ENCODE measurements at regions not wholly inside any gene's neighbourhood (a gene's known extent, or its start where the extent isn't known, plus 50 kb on each side); places are given as distances from the start of the nearest gene placed in this dataset.

DNA sequence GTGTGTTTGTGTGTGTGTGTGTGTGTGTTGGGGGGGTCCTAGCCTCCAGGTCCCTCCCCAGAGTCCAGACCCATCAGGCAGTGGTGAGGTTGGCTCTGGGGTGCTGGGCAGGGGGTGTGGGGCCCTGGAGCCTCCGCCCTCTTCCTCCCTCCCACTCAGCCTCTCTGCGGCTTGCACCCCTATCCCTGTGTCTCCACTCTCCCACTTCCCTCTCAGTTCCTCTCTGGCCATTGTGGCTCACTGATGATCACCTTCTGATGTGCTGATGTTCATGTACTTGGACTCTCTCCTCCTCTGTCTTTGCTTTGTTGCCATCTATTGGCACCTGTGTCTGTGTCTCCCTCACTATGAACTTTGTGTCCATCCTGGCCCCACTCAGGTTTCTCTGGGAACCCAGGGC, 298.7 kb downstream of the ZEB1 start:
- no peaks in the 10 kb centered on the region for H3K27me3 ChIP-seq (ENCODE audit: control insufficient read depth in 4 of 4, insufficient read depth in 4 of 4, low read length in 3 of 4)
- peaks cover 0 to 3% (median 0%) of the 10 kb centered on the region in 4 donors for H3K4me1 ChIP-seq (ENCODE audit: control insufficient read depth in 4 of 4, insufficient read depth in 4 of 4, low read length in 3 of 4)
- DNase-seq (ENCODE audit: low spot score), result no peak
- H3K9ac ChIP-seq (ENCODE audit: low read depth in 1 of 2, low read length in 2 of 2), result no peak overlapping the region
- no peak overlapping the region for H3K4me3 ChIP-seq (ENCODE audit: low read depth in 1 of 3, low read length in 3 of 3)
- H3K9me3 ChIP-seq (ENCODE audit: control insufficient read depth in 4 of 4, low read length in 3 of 4), result no peaks in the 10 kb centered on the region
- TF ChIP-seq EGR1 (IDR thresholded peaks at IDR 0.05; ENCODE audit: low read depth in 2 of 2), result no peak
- no peak for TF ChIP-seq RAD21 (IDR thresholded peaks at IDR 0.05)
- TF ChIP-seq, protein P1, sequence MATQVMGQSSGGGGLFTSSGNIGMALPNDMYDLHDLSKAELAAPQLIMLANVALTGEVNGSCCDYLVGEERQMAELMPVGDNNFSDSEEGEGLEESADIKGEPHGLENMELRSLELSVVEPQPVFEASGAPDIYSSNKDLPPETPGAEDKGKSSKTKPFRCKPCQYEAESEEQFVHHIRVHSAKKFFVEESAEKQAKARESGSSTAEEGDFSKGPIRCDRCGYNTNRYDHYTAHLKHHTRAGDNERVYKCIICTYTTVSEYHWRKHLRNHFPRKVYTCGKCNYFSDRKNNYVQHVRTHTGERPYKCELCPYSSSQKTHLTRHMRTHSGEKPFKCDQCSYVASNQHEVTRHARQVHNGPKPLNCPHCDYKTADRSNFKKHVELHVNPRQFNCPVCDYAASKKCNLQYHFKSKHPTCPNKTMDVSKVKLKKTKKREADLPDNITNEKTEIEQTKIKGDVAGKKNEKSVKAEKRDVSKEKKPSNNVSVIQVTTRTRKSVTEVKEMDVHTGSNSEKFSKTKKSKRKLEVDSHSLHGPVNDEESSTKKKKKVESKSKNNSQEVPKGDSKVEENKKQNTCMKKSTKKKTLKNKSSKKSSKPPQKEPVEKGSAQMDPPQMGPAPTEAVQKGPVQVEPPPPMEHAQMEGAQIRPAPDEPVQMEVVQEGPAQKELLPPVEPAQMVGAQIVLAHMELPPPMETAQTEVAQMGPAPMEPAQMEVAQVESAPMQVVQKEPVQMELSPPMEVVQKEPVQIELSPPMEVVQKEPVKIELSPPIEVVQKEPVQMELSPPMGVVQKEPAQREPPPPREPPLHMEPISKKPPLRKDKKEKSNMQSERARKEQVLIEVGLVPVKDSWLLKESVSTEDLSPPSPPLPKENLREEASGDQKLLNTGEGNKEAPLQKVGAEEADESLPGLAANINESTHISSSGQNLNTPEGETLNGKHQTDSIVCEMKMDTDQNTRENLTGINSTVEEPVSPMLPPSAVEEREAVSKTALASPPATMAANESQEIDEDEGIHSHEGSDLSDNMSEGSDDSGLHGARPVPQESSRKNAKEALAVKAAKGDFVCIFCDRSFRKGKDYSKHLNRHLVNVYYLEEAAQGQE (IDR thresholded peaks at IDR 0.05), result no peak
- TF ChIP-seq HNF4G (IDR thresholded peaks at IDR 0.05), result no peak
- TF ChIP-seq, protein P2, sequence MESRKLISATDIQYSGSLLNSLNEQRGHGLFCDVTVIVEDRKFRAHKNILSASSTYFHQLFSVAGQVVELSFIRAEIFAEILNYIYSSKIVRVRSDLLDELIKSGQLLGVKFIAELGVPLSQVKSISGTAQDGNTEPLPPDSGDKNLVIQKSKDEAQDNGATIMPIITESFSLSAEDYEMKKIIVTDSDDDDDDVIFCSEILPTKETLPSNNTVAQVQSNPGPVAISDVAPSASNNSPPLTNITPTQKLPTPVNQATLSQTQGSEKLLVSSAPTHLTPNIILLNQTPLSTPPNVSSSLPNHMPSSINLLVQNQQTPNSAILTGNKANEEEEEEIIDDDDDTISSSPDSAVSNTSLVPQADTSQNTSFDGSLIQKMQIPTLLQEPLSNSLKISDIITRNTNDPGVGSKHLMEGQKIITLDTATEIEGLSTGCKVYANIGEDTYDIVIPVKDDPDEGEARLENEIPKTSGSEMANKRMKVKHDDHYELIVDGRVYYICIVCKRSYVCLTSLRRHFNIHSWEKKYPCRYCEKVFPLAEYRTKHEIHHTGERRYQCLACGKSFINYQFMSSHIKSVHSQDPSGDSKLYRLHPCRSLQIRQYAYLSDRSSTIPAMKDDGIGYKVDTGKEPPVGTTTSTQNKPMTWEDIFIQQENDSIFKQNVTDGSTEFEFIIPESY (IDR thresholded peaks at IDR 0.05), result no peak
- no peak for TF ChIP-seq RXRA (IDR thresholded peaks at IDR 0.05)
- TF ChIP-seq, protein P3, sequence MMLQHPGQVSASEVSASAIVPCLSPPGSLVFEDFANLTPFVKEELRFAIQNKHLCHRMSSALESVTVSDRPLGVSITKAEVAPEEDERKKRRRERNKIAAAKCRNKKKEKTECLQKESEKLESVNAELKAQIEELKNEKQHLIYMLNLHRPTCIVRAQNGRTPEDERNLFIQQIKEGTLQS (IDR thresholded peaks at IDR 0.05), result no peak
- TF ChIP-seq FOXA1 (IDR thresholded peaks at IDR 0.05), result no peak
- TF ChIP-seq JUND (IDR thresholded peaks at IDR 0.05), result no peak
- TF ChIP-seq SP1 (IDR thresholded peaks at IDR 0.05), result no peak
- no peaks in the 10 kb centered on the region for H3K36me3 ChIP-seq (ENCODE audit: control insufficient read depth in 4 of 4, insufficient read depth in 3 of 4, low read depth in 1 of 4, low read length in 3 of 4)
- no peak overlapping the region for H3K27ac ChIP-seq (ENCODE audit: low read depth in 1 of 2, low read length in 2 of 2)
- WGBS, result 93% methylated on average over 2 of the region's 2 CpGs

DNA sequence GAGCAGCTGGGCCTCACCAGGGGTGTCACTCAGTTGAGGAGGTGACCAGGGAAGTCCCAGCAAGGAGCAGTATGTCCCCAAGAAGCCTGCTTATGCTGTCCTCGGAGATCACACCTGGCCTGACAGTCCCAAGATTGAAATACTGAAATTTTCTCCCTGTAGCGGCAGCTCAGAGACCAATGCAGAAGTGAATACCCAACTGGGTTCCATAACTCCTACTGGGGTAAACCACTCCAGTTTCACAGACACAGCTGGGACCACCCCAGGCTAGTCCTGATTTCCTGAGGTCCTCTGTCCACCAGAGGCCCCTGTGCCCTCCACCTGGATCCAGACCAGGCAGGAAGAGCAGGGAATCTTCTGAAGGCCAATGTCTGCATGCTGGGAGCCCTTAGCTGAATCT, 298.1 kb downstream of the ZEB1 start:
- Histone ChIP-seq H3K27ac (ENCODE audit: low read depth in 1 of 2, low read length in 2 of 2) (no peak overlapping the region), H3K36me3 (ENCODE audit: control insufficient read depth in 4 of 4, insufficient read depth in 3 of 4, low read depth in 1 of 4, low read length in 3 of 4) (no peaks in the 10 kb centered on the region), H3K9ac (ENCODE audit: low read depth in 1 of 2, low read length in 2 of 2) (no peak overlapping the region), H3K27me3 (ENCODE audit: control insufficient read depth in 4 of 4, insufficient read depth in 4 of 4, low read length in 3 of 4) (no peaks in the 10 kb centered on the region), H3K9me3 (ENCODE audit: control insufficient read depth in 4 of 4, low read length in 3 of 4) (no peaks in the 10 kb centered on the region), H3K4me3 (ENCODE audit: low read depth in 1 of 3, low read length in 3 of 3) (no peak overlapping the region), H3K4me1 (ENCODE audit: control insufficient read depth in 4 of 4, insufficient read depth in 4 of 4, low read length in 3 of 4) (peaks cover 0 to 3% (median 0%) of the 10 kb centered on the region in 4 donors)
- WGBS, result 91% methylated on average over 2 of the region's 2 CpGs
- DNase-seq (ENCODE audit: low spot score), result no peak
- TF ChIP-seq, protein P2 (IDR thresholded peaks at IDR 0.05), result no peak
- TF ChIP-seq NR2F2 (IDR thresholded peaks at IDR 0.05) (no peak), EGR1 (IDR thresholded peaks at IDR 0.05; ENCODE audit: low read depth in 2 of 2) (no peak), RAD21 (IDR thresholded peaks at IDR 0.05) (no peak), FOXA2 (IDR thresholded peaks at IDR 0.05) (no peak), SP1 (IDR thresholded peaks at IDR 0.05) (no peak), YY1 (IDR thresholded peaks at IDR 0.05) (no peak), TAF1 (conservative IDR thresholded peaks at IDR 0.05) (no peak), RXRA (IDR thresholded peaks at IDR 0.05) (no peak), GABPA (IDR thresholded peaks at IDR 0.05 in 1 of 2, conservative IDR thresholded peaks at IDR 0.05 in 1 of 2) (no peak), FOXA1 (IDR thresholded peaks at IDR 0.05) (no peak), HNF4A (conservative IDR thresholded peaks at IDR 0.05) (no peak), JUND (IDR thresholded peaks at IDR 0.05) (no peak), HNF4G (IDR thresholded peaks at IDR 0.05) (no peak)
- TF ChIP-seq, protein P4, sequence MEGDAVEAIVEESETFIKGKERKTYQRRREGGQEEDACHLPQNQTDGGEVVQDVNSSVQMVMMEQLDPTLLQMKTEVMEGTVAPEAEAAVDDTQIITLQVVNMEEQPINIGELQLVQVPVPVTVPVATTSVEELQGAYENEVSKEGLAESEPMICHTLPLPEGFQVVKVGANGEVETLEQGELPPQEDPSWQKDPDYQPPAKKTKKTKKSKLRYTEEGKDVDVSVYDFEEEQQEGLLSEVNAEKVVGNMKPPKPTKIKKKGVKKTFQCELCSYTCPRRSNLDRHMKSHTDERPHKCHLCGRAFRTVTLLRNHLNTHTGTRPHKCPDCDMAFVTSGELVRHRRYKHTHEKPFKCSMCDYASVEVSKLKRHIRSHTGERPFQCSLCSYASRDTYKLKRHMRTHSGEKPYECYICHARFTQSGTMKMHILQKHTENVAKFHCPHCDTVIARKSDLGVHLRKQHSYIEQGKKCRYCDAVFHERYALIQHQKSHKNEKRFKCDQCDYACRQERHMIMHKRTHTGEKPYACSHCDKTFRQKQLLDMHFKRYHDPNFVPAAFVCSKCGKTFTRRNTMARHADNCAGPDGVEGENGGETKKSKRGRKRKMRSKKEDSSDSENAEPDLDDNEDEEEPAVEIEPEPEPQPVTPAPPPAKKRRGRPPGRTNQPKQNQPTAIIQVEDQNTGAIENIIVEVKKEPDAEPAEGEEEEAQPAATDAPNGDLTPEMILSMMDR (IDR thresholded peaks at IDR 0.05; ENCODE audit: low read depth, low read length, missing input control), result no peak
- TF ChIP-seq, protein P5, sequence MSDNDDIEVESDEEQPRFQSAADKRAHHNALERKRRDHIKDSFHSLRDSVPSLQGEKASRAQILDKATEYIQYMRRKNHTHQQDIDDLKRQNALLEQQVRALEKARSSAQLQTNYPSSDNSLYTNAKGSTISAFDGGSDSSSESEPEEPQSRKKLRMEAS (IDR thresholded peaks at IDR 0.05), result no peak
- TF ChIP-seq, protein P1 (IDR thresholded peaks at IDR 0.05), result no peak
- TF ChIP-seq, protein P3 (IDR thresholded peaks at IDR 0.05), result no peak
